Erythroblast (primary cell): ENCODE measurements at regions not wholly inside any gene's neighbourhood (a gene's known extent, or its start where the extent isn't known, plus 50 kb on each side); places are given as distances from the start of the nearest gene placed in this dataset.
"Not testable (repeated sequence)": the region's sequence is repeated elsewhere in the genome, so short reads cannot be mapped to it uniquely, and the experiment has no call there.

Experiments used
- GATA1 ChIP-seq: IDR thresholded peaks from 2 replicates; pipeline ENCODE4 v1.6.1; 2011; ENCODE audit warnings: low read depth, mild to moderate bottlenecking, control low read depth, low read length, moderate library complexity
- POLR2A ChIP-seq: IDR thresholded peaks from 2 replicates; pipeline ENCODE4 v1.6.1; 2011; ENCODE audit warnings: mild to moderate bottlenecking, low read length

- not testable (repeated sequence) for TF ChIP-seq POLR2A, GATA1
These were observed 50.6 kb upstream of the LAS1L start for GRCh38 chrX:65585226-65585625.
